Peyer's patch (tissue), 4 donors: ENCODE measurements at regions not wholly inside any gene's neighbourhood (a gene's known extent, or its start where the extent isn't known, plus 50 kb on each side); places are given as distances from the start of the nearest gene placed in this dataset.

Source experiments
- CTCF ChIP-seq, 6 experiments: fragments of 450-650 bp in 4 of 6; fragments of 200-600 bp in 2 of 6; sonication (generic) in 1 of 6; IDR thresholded peaks; one replicate each; pipeline ENCODE4 v1.5.1; 2017 to 2019; ENCODE audit warnings: antibody characterized with exemption in 6 of 6, mild to moderate bottlenecking in 3 of 6, moderate library complexity in 1 of 6
- POLR2A ChIP-seq, 2 donors: fragments of 450-650 bp; IDR thresholded peaks; one replicate each; pipeline ENCODE4 v1.5.1; 2017; ENCODE audit warnings: antibody characterized with exemption in 2 of 2, mild to moderate bottlenecking in 2 of 2, moderate library complexity in 2 of 2

GRCh38 chr16:85284141-85284817 lies 172.0 kb upstream of the CIBAR2 start:
- TF ChIP-seq POLR2A (IDR thresholded peaks at IDR 0.05) (no peak), CTCF (IDR thresholded peaks at IDR 0.05) (no peak)
